Osteoblast (primary cell): ENCODE measurements at regions not wholly inside any gene's neighbourhood (a gene's known extent, or its start where the extent isn't known, plus 50 kb on each side); places are given as distances from the start of the nearest gene placed in this dataset.

Source experiments
- DNase-seq: peaks from one replicate; pipeline ENCODE4 v3.0.0; 2011; ENCODE audit warnings: low spot score, mixed read lengths; ENCODE audit not compliant: insufficient read length; ENCODE audit errors: missing footprints
- H2AFZ ChIP-seq: 2 replicates; pipeline ENCODE4 v1.6.0; 2011; ENCODE audit warnings: mild to moderate bottlenecking, low read length
- H3K27ac ChIP-seq: 2 replicates; pipeline ENCODE4 v1.5.1; 2011; ENCODE audit warnings: mild to moderate bottlenecking, low read depth, low read length, moderate library complexity
- H3K27me3 ChIP-seq: 2 replicates; pipeline ENCODE4 v1.6.0; 2012; ENCODE audit warnings: mild to moderate bottlenecking, control low read depth, inconsistent platforms, low read length, moderate library complexity; ENCODE audit not compliant: insufficient read depth
- H3K36me3 ChIP-seq: 2 replicates; pipeline ENCODE4 v1.5.1; 2011; ENCODE audit warnings: mild to moderate bottlenecking, low read length, control low read depth, moderate library complexity; ENCODE audit not compliant: insufficient read depth
- H3K4me1 ChIP-seq: 2 replicates; pipeline ENCODE4 v1.5.1; 2011; ENCODE audit warnings: mild to moderate bottlenecking, low read length, control low read depth, moderate library complexity; ENCODE audit not compliant: insufficient read depth
- H3K4me2 ChIP-seq: 2 replicates; pipeline ENCODE4 v1.6.0; 2011; ENCODE audit warnings: mild to moderate bottlenecking, low read length; ENCODE audit not compliant: insufficient read depth
- H3K4me3 ChIP-seq: fragments of 200-600 bp; sonication (generic); 3 replicates; pipeline ENCODE4 v1.5.1; 2012; ENCODE audit warnings: mild to moderate bottlenecking, low read length, inconsistent platforms; ENCODE audit not compliant: insufficient read depth
- H3K79me2 ChIP-seq: 2 replicates; pipeline ENCODE4 v1.6.0; 2012; ENCODE audit warnings: mild to moderate bottlenecking, low read length, control low read depth, inconsistent platforms; ENCODE audit not compliant: insufficient read depth
- H3K9me3 ChIP-seq: 2 replicates; pipeline ENCODE4 v1.5.1; 2011; ENCODE audit warnings: low read depth, low read length, control low read depth
- H4K20me1 ChIP-seq: 2 replicates; pipeline ENCODE4 v1.6.0; 2012; ENCODE audit warnings: mild to moderate bottlenecking, low read length, control low read depth; ENCODE audit not compliant: insufficient read depth
- CTCF ChIP-seq: IDR thresholded peaks from 2 replicates; pipeline ENCODE4 v1.5.1; 2011; ENCODE audit warnings: mild to moderate bottlenecking, low read depth, low read length, moderate library complexity; ENCODE audit errors: extremely low read depth

DNA sequence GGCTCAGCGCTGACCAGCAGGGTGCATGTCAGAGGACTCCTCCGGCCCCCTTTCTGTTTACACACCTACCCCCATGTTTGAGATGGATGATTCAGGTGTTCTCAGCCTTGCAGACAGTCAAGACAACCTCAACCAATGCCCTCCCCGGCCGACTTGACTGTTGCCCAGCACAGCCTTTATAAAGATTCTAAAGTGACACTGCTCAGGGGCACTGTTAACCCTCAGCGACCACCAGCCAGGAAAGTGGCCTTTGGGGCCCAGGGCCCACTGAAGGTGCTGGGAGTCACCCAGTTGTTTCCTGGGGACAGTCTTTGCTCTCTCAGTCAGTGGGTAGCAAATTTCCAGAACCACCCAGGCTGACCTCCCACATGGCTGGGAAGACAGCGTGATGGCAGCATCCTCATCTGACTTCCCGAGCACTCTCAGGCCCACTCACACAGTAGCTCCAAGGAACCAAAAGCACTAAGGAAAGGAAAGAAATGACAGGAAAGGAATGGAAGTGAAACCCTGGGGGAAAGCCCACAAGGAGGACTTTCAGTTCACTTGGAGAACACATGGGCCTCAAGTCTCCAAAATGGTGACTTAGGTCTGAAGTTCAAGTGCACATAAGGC is 128.4 kb downstream of the ASB7 start:
- Histone ChIP-seq H3K27me3 (no peaks in the 10 kb centered on the region), H3K79me2 (no peaks in the 10 kb centered on the region), H4K20me1 (no peaks in the 10 kb centered on the region), H3K36me3 (no peaks in the 10 kb centered on the region), H3K27ac (no peak overlapping the region), H3K4me2 (no peak overlapping the region), H3K4me1 (peaks cover 42% of the 10 kb centered on the region), H3K9me3 (no peaks in the 10 kb centered on the region), H2AFZ (no peak overlapping the region), H3K4me3 (no peak overlapping the region)
- DNase-seq, result no peak
- no peak for TF ChIP-seq CTCF

GRCh38 chr15:100731267-100732152 is 129.1 kb downstream of the ASB7 start:
- Histone ChIP-seq H3K36me3 (no peaks in the 10 kb centered on the region), H3K4me3 (no peak overlapping the region), H4K20me1 (no peaks in the 10 kb centered on the region), H3K79me2 (no peaks in the 10 kb centered on the region), H2AFZ (no peak overlapping the region), H3K27me3 (no peaks in the 10 kb centered on the region), H3K9me3 (no peaks in the 10 kb centered on the region), H3K4me2 (no peak overlapping the region), H3K27ac (no peak overlapping the region), H3K4me1 (peaks cover 34% of the 10 kb centered on the region)
- TF ChIP-seq CTCF, result no peak
- peak; percentile 13 for DNase-seq

GRCh38 chr15:100732211-100733055 is 130.0 kb downstream of the ASB7 start:
- H3K4me3 ChIP-seq, result peak overlapping the region; percentile 35
- H3K79me2 ChIP-seq, result no peaks in the 10 kb centered on the region
- H3K9me3 ChIP-seq, result no peaks in the 10 kb centered on the region
- no peaks in the 10 kb centered on the region for H3K36me3 ChIP-seq
- DNase-seq, result peak; percentile 45
- peak overlapping the region; percentile 73 for H2AFZ ChIP-seq
- TF ChIP-seq CTCF, result no peak
- no peaks in the 10 kb centered on the region for H3K27me3 ChIP-seq
- H4K20me1 ChIP-seq, result no peaks in the 10 kb centered on the region
- peak overlapping the region; percentile 58 for H3K4me2 ChIP-seq
- peak overlapping the region; percentile 94 for H3K27ac ChIP-seq
- H3K4me1 ChIP-seq, result peaks cover 26% of the 10 kb centered on the region
